Liver (tissue), 8 donors: ENCODE measurements at regions not wholly inside any gene's neighbourhood (a gene's known extent, or its start where the extent isn't known, plus 50 kb on each side); places are given as distances from the start of the nearest gene placed in this dataset.

ENCODE experiments used
- DNase-seq: peaks from one replicate; pipeline ENCODE4 v3.0.0-alpha.2; 2017; ENCODE audit warnings: low spot score
- H3K27ac ChIP-seq, 2 donors: one replicate each; pipeline ENCODE4 v1.7.0; 2013; ENCODE audit warnings: inconsistent platforms in 2 of 2, low read length in 2 of 2, control low read depth in 1 of 2, low read depth in 1 of 2, mild to moderate bottlenecking in 1 of 2
- H3K27me3 ChIP-seq, 4 donors: one replicate each; pipeline versions ENCODE4 v1.6.1 to v1.7.0; 2013; ENCODE audit warnings: low read length in 3 of 4, inconsistent platforms in 1 of 4, mild to moderate bottlenecking in 1 of 4, moderate library complexity in 1 of 4; ENCODE audit not compliant: control insufficient read depth in 4 of 4, insufficient read depth in 4 of 4
- H3K36me3 ChIP-seq, 4 donors: one replicate each; pipeline versions ENCODE4 v1.6.1 to v1.7.0; 2013; ENCODE audit warnings: low read length in 3 of 4, mild to moderate bottlenecking in 3 of 4, low read depth in 1 of 4, moderate library complexity in 1 of 4; ENCODE audit not compliant: control insufficient read depth in 4 of 4, insufficient read depth in 3 of 4
- H3K4me1 ChIP-seq, 4 donors: one replicate each; pipeline versions ENCODE4 v1.6.1 to v1.7.0; 2013; ENCODE audit warnings: low read length in 3 of 4, mild to moderate bottlenecking in 3 of 4, moderate library complexity in 1 of 4; ENCODE audit not compliant: control insufficient read depth in 4 of 4, insufficient read depth in 4 of 4
- H3K4me3 ChIP-seq, 3 donors: one replicate each; pipeline versions ENCODE4 v1.6.1 to v1.7.0; 2013; ENCODE audit warnings: low read length in 3 of 3, control low read depth in 1 of 3, low read depth in 1 of 3, mild to moderate bottlenecking in 1 of 3
- H3K9ac ChIP-seq, 2 donors: one replicate each; pipeline ENCODE4 v1.7.0; 2013; ENCODE audit warnings: low read length in 2 of 2, mild to moderate bottlenecking in 2 of 2, moderate library complexity in 2 of 2, control low read depth in 1 of 2, low read depth in 1 of 2
- H3K9me3 ChIP-seq, 4 donors: one replicate each; pipeline versions ENCODE4 v1.6.1 to v1.7.0; 2013; ENCODE audit warnings: low read length in 3 of 4; ENCODE audit not compliant: control insufficient read depth in 4 of 4
- EGR1 ChIP-seq, 2 donors: IDR thresholded peaks; 2 replicates each; pipeline ENCODE4 v1.6.1; 2016 to 2018; ENCODE audit warnings: antibody characterized with exemption in 2 of 2, low read depth in 2 of 2
- FOXA1 ChIP-seq: IDR thresholded peaks from 2 replicates; pipeline ENCODE4 v1.6.1; 2016; ENCODE audit warnings: antibody characterized with exemption
- GABPA ChIP-seq, 2 donors: IDR thresholded peaks in 1 of 2; conservative IDR thresholded peaks in 1 of 2; 2 replicates each; pipeline ENCODE4 v1.6.1; 2016; ENCODE audit warnings: antibody characterized with exemption in 2 of 2, mild to moderate bottlenecking in 1 of 2, moderate library complexity in 1 of 2
- HNF4A ChIP-seq, 2 donors: conservative IDR thresholded peaks; 2 replicates each; pipeline ENCODE4 v1.6.1; 2016; ENCODE audit warnings: antibody characterized with exemption in 2 of 2, mild to moderate bottlenecking in 2 of 2
- HNF4G ChIP-seq: IDR thresholded peaks from 2 replicates; pipeline ENCODE4 v1.6.1; 2016; ENCODE audit warnings: antibody characterized with exemption
- RAD21 ChIP-seq, 2 donors: IDR thresholded peaks; 2 replicates each; pipeline ENCODE4 v1.6.1; 2016; ENCODE audit warnings: antibody characterized with exemption in 2 of 2, mild to moderate bottlenecking in 2 of 2
- RXRA ChIP-seq, 2 donors: IDR thresholded peaks; 2 replicates each; pipeline ENCODE4 v1.6.1; 2017 to 2018; ENCODE audit warnings: antibody characterized with exemption in 2 of 2, mild to moderate bottlenecking in 1 of 2
- SP1 ChIP-seq: IDR thresholded peaks from 2 replicates; pipeline ENCODE4 v1.6.1; 2018; ENCODE audit warnings: antibody characterized with exemption, mild to moderate bottlenecking
- TAF1 ChIP-seq: conservative IDR thresholded peaks from 2 replicates; pipeline ENCODE4 v1.6.1; 2016; ENCODE audit warnings: antibody characterized with exemption, mild to moderate bottlenecking
- YY1 ChIP-seq: IDR thresholded peaks from 2 replicates; pipeline ENCODE4 v1.6.1; 2016; ENCODE audit warnings: antibody characterized with exemption, mild to moderate bottlenecking
- WGBS: extraction: QIAGEN DNeasy Blood & Tissue Kit; methylation state at CpG from one replicate; pipeline ENCODE4 v1.1.7; 2013; 5-methylcytosine and 5-hydroxymethylcytosine counted together
- TF ChIP-seq, protein P1 (sequence below): IDR thresholded peaks from 2 replicates; pipeline ENCODE4 v1.6.1; 2016; ENCODE audit warnings: antibody characterized with exemption, mild to moderate bottlenecking
- TF ChIP-seq, protein P2 (sequence below): IDR thresholded peaks from 2 replicates; pipeline ENCODE4 v1.6.1; 2016; ENCODE audit warnings: antibody characterized with exemption
- TF ChIP-seq, protein P3 (sequence below): IDR thresholded peaks from 2 replicates; pipeline ENCODE4 v1.6.1; 2016; ENCODE audit warnings: antibody characterized with exemption
- TF ChIP-seq, protein P4 (sequence below): IDR thresholded peaks from 2 replicates; pipeline ENCODE4 v1.6.1; 2016; ENCODE audit warnings: antibody characterized with exemption
- TF ChIP-seq, protein P5 (sequence below): fragments of 150-350 bp; IDR thresholded peaks from 2 replicates; pipeline ENCODE4 v1.5.1; 2017; ENCODE audit warnings: improper control_type of control experiment, low read depth, low read length; ENCODE audit not compliant: missing input control
- donor health status: healthy.
- donor health status: healthy.
- donor health status: healthy.
- donor health status: healthy.
- donor health status: healthy.

DNA sequence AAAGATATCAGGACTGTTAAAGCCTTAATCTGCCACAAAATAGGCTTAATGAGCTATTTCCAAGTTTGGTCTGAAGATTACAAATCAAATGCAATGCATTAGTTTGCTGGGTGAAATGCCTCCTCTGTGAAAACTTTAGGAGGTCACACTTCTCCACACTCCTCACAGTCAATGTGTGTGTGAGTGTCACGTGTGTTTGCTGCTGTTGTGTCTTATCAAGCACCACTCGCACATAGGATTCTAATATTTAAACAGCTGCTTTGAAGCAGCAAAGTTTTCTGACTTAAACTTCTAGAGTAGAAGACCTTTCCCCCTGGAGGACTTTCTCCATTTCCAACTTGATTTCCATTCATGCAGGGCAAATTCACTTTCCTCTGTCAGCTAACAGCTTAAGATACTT is 203.2 kb upstream of the PEX5L start (continued):
- TF ChIP-seq, protein P1, sequence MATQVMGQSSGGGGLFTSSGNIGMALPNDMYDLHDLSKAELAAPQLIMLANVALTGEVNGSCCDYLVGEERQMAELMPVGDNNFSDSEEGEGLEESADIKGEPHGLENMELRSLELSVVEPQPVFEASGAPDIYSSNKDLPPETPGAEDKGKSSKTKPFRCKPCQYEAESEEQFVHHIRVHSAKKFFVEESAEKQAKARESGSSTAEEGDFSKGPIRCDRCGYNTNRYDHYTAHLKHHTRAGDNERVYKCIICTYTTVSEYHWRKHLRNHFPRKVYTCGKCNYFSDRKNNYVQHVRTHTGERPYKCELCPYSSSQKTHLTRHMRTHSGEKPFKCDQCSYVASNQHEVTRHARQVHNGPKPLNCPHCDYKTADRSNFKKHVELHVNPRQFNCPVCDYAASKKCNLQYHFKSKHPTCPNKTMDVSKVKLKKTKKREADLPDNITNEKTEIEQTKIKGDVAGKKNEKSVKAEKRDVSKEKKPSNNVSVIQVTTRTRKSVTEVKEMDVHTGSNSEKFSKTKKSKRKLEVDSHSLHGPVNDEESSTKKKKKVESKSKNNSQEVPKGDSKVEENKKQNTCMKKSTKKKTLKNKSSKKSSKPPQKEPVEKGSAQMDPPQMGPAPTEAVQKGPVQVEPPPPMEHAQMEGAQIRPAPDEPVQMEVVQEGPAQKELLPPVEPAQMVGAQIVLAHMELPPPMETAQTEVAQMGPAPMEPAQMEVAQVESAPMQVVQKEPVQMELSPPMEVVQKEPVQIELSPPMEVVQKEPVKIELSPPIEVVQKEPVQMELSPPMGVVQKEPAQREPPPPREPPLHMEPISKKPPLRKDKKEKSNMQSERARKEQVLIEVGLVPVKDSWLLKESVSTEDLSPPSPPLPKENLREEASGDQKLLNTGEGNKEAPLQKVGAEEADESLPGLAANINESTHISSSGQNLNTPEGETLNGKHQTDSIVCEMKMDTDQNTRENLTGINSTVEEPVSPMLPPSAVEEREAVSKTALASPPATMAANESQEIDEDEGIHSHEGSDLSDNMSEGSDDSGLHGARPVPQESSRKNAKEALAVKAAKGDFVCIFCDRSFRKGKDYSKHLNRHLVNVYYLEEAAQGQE: no peak
- TF ChIP-seq FOXA1: no peak
- TF ChIP-seq YY1: no peak
- TF ChIP-seq RXRA (IDR thresholded peaks at IDR 0.05): no peak
- TF ChIP-seq, protein P2, sequence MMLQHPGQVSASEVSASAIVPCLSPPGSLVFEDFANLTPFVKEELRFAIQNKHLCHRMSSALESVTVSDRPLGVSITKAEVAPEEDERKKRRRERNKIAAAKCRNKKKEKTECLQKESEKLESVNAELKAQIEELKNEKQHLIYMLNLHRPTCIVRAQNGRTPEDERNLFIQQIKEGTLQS: no peak
- no peak for TF ChIP-seq TAF1
- TF ChIP-seq, protein P3, sequence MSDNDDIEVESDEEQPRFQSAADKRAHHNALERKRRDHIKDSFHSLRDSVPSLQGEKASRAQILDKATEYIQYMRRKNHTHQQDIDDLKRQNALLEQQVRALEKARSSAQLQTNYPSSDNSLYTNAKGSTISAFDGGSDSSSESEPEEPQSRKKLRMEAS: no peak

DNA sequence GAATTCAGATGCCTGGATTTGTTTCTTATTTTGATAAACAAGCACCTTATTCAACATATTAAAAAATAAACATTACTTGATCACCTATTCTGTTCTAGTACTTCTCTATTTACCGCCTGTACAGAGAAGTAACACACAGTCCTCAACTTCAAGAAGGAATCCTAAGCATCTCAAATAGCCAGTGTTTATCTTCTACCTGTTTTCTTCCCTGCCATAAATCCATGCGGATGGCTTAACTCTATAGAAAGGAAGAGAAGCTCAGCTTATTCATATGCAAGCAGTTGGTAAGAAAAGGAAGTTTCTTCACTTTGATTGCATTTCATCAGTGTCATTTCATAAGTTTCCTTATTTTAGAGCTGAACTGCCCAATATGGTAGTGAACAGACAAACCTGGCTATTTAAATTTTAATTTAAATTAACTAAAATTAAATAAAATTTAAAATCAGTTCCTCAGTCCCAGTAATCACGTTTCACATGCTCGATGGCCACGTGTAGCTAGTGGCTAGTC is 210.0 kb upstream of the PEX5L start:
- no peak overlapping the region for H3K9ac ChIP-seq
- 44% methylated on average over 5 of the region's 5 CpGs for WGBS
- no peak overlapping the region for H3K4me3 ChIP-seq
- no peaks in the 10 kb centered on the region for H3K36me3 ChIP-seq
- no peak overlapping the region for H3K27ac ChIP-seq
- no peaks in the 10 kb centered on the region for H3K9me3 ChIP-seq
- TF ChIP-seq HNF4A (conservative IDR thresholded peaks at IDR 0.05) (no peak), RAD21 (IDR thresholded peaks at IDR 0.05) (no peak), SP1 (no peak)
- TF ChIP-seq, protein P1: no peak
- H3K27me3 ChIP-seq: no peaks in the 10 kb centered on the region
- no peaks in the 10 kb centered on the region for H3K4me1 ChIP-seq
- DNase-seq: no peak

DNA sequence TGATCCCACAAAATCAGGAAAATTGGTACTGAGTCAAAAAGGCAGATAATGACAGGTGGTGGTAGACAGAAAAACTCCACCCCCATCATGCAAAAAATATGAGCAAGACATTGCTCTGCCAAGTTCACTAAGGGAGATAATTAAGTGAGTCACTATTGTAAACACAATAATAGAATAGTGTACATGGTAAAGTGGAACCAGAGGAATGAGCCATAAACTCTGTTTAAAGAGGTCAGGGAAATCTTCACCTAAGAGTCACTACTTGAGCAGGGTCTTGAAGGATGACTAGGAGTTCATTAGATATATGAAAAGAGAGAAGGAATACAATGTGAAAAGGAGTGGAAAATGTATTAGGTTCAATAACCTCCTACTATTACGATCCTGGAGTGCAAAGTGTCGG is 213.4 kb upstream of the PEX5L start:
- Histone ChIP-seq H3K9ac (no peak overlapping the region), H3K4me1 (no peaks in the 10 kb centered on the region), H3K36me3 (no peaks in the 10 kb centered on the region), H3K27me3 (no peaks in the 10 kb centered on the region), H3K4me3 (no peak overlapping the region), H3K27ac (no peak overlapping the region), H3K9me3 (no peaks in the 10 kb centered on the region)
- no peak for DNase-seq
- 62% methylated on average over 2 of the region's 2 CpGs for WGBS
- TF ChIP-seq, protein P4, sequence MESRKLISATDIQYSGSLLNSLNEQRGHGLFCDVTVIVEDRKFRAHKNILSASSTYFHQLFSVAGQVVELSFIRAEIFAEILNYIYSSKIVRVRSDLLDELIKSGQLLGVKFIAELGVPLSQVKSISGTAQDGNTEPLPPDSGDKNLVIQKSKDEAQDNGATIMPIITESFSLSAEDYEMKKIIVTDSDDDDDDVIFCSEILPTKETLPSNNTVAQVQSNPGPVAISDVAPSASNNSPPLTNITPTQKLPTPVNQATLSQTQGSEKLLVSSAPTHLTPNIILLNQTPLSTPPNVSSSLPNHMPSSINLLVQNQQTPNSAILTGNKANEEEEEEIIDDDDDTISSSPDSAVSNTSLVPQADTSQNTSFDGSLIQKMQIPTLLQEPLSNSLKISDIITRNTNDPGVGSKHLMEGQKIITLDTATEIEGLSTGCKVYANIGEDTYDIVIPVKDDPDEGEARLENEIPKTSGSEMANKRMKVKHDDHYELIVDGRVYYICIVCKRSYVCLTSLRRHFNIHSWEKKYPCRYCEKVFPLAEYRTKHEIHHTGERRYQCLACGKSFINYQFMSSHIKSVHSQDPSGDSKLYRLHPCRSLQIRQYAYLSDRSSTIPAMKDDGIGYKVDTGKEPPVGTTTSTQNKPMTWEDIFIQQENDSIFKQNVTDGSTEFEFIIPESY: no peak
- no peak for TF ChIP-seq GABPA (IDR thresholded peaks at IDR 0.05 in 1 of 2, conservative IDR thresholded peaks at IDR 0.05 in 1 of 2)
- TF ChIP-seq, protein P5, sequence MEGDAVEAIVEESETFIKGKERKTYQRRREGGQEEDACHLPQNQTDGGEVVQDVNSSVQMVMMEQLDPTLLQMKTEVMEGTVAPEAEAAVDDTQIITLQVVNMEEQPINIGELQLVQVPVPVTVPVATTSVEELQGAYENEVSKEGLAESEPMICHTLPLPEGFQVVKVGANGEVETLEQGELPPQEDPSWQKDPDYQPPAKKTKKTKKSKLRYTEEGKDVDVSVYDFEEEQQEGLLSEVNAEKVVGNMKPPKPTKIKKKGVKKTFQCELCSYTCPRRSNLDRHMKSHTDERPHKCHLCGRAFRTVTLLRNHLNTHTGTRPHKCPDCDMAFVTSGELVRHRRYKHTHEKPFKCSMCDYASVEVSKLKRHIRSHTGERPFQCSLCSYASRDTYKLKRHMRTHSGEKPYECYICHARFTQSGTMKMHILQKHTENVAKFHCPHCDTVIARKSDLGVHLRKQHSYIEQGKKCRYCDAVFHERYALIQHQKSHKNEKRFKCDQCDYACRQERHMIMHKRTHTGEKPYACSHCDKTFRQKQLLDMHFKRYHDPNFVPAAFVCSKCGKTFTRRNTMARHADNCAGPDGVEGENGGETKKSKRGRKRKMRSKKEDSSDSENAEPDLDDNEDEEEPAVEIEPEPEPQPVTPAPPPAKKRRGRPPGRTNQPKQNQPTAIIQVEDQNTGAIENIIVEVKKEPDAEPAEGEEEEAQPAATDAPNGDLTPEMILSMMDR: no peak
- no peak for TF ChIP-seq EGR1 (IDR thresholded peaks at IDR 0.05; ENCODE audit: low read depth in 2 of 2)
- TF ChIP-seq, protein P1: no peak
- TF ChIP-seq HNF4G: no peak
- TF ChIP-seq RAD21 (IDR thresholded peaks at IDR 0.05): no peak
- TF ChIP-seq SP1: no peak
